ENCODE measurements at regions not wholly inside any gene's neighbourhood (a gene's known extent, or its start where the extent isn't known, plus 50 kb on each side); places are given as distances from the start of the nearest gene placed in this dataset.

DNA sequence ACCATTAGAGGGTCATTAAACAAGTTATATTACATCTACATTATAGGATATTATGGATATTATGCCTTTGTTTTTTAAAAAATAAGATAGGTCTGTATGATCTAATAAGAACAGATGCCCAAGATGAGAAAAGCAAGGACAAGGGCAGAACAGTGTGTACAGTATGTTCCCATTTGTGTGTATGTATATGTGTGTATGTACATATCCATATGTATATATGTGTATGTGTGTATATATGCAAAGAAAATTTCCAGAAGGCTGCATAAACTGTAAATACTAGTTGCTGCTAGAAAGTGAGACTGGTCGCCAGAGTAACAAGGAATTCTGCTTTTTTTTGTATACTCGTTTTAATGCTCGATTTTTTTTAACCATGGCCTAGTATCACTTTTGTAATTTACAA is 58.1 kb upstream of the GLIS3 start:
- CTCF ChIA-PET = no interaction called here
- no peaks in the 10 kb centered on the region for H3K36me3 Mint-ChIP-seq (ENCODE audit: insufficient read depth, unreplicated experiment)
- BruUV-seq (replicated peaks) = no TSS peak

DNA sequence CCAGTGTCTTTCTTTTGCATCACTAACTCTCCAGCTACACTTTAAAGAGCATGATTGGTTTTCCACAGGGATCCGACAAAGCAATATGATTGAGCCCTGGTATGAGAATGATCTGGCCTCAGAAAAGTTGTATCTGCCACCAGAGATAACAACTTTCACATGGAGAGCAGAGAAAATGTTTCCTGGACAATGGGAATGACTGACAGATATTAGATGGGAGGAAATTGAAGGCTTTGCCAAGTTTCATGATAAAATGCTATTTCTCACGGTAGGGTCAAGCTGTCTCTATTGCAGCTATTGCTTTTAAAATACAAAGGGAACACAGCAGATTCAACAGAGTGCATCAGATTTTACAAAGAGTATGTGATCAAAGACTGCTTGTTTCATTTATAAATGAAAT is 56.4 kb upstream of the GLIS3 start:
- no peaks in the 10 kb centered on the region for H3K4me1 Mint-ChIP-seq (ENCODE audit: low read depth, unreplicated experiment)
- no TSS peak for BruUV-seq (replicated peaks)
- H3K27me3 ChIP-seq (replicated peaks; ENCODE audit: control insufficient read depth, insufficient read depth, low read length) = no peaks in the 10 kb centered on the region
- no peaks in the 10 kb centered on the region for H3K9me3 Mint-ChIP-seq (ENCODE audit: unreplicated experiment)
- no peak overlapping the region for H3K27ac Mint-ChIP-seq (ENCODE audit: unreplicated experiment)
- intact Hi-C loops (cut with micrococcal nuclease; ENCODE audit: unreplicated experiment) = no loop called here
- ChIA-PET CTCF (no interaction called here), POLR2A (no interaction called here)
- no peaks in the 10 kb centered on the region for H3K36me3 Mint-ChIP-seq (ENCODE audit: insufficient read depth, unreplicated experiment)
- no peaks in the 10 kb centered on the region for H3K9me3 ChIP-seq
- no peak overlapping the region for H3K4me3 Mint-ChIP-seq (ENCODE audit: unreplicated experiment)
- TF ChIP-seq, protein P1, sequence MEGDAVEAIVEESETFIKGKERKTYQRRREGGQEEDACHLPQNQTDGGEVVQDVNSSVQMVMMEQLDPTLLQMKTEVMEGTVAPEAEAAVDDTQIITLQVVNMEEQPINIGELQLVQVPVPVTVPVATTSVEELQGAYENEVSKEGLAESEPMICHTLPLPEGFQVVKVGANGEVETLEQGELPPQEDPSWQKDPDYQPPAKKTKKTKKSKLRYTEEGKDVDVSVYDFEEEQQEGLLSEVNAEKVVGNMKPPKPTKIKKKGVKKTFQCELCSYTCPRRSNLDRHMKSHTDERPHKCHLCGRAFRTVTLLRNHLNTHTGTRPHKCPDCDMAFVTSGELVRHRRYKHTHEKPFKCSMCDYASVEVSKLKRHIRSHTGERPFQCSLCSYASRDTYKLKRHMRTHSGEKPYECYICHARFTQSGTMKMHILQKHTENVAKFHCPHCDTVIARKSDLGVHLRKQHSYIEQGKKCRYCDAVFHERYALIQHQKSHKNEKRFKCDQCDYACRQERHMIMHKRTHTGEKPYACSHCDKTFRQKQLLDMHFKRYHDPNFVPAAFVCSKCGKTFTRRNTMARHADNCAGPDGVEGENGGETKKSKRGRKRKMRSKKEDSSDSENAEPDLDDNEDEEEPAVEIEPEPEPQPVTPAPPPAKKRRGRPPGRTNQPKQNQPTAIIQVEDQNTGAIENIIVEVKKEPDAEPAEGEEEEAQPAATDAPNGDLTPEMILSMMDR (IDR thresholded peaks at IDR 0.05; ENCODE audit: insufficient read depth in 1 of 2, low read depth in 1 of 2, low read length in 1 of 2, severe bottlenecking in 1 of 2, unreplicated experiment in 1 of 2) = no peak
- H3K27me3 Mint-ChIP-seq (ENCODE audit: insufficient read depth, unreplicated experiment) = no peaks in the 10 kb centered on the region
- no peaks in the 10 kb centered on the region for H3K4me1 ChIP-seq
- DNase-seq = no peak
- H3K36me3 ChIP-seq (ENCODE audit: control insufficient read depth, insufficient read depth, low read length) = no peaks in the 10 kb centered on the region
- no peak overlapping the region for H3K4me3 ChIP-seq (ENCODE audit: low read depth, low read length)

More for the DNA sequence above, 58.1 kb upstream of the GLIS3 start:
- Mint-ChIP-seq H3K9me3 (ENCODE audit: unreplicated experiment) (no peaks in the 10 kb centered on the region), H3K27me3 (ENCODE audit: insufficient read depth, unreplicated experiment) (no peaks in the 10 kb centered on the region), H3K4me3 (ENCODE audit: unreplicated experiment) (no peak overlapping the region), H3K4me1 (ENCODE audit: low read depth, unreplicated experiment) (no peaks in the 10 kb centered on the region), H3K27ac (ENCODE audit: unreplicated experiment) (no peak overlapping the region)
- Histone ChIP-seq H3K4me3 (ENCODE audit: low read depth, low read length) (no peak overlapping the region), H3K9me3 (no peaks in the 10 kb centered on the region), H3K4me1 (no peaks in the 10 kb centered on the region), H3K27me3 (replicated peaks; ENCODE audit: control insufficient read depth, insufficient read depth, low read length) (no peaks in the 10 kb centered on the region), H3K36me3 (ENCODE audit: control insufficient read depth, insufficient read depth, low read length) (no peaks in the 10 kb centered on the region)
- intact Hi-C loops (cut with micrococcal nuclease; ENCODE audit: unreplicated experiment) = no loop called here
- no peak for DNase-seq
- POLR2A ChIA-PET = no interaction called here
- TF ChIP-seq, protein P1 (IDR thresholded peaks at IDR 0.05; ENCODE audit: insufficient read depth in 1 of 2, low read depth in 1 of 2, low read length in 1 of 2, severe bottlenecking in 1 of 2, unreplicated experiment in 1 of 2) = no peak

DNA sequence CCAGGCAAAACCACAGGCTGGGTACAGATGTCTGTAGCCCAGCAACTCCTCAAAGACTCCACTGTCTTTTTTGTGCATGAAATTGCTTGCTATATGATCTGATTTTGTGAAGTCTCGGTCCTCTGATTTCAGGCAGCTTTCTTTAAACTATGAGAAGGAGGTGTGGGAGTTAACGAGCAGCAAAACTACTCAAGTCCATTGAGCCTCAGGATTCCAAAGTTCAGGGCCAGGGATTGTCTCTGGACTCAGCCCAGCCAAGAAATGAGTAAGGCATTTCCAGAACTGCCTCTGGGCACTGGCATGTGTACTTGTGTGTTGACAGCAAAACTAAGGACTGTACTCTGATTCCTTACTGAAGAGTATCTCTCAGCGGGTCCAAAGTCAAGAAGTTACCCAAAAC is 53.4 kb upstream of the GLIS3 start:
- intact Hi-C loops (cut with micrococcal nuclease; ENCODE audit: unreplicated experiment) = no loop called here
- no peak for DNase-seq

More for the DNA sequence above, 53.4 kb upstream of the GLIS3 start:
- TF ChIP-seq, protein P1 (IDR thresholded peaks at IDR 0.05; ENCODE audit: insufficient read depth in 1 of 2, low read depth in 1 of 2, low read length in 1 of 2, severe bottlenecking in 1 of 2, unreplicated experiment in 1 of 2) = no peak
- H3K4me3 Mint-ChIP-seq (ENCODE audit: unreplicated experiment) = no peak overlapping the region
- Histone ChIP-seq H3K4me1 (no peaks in the 10 kb centered on the region), H3K27me3 (replicated peaks; ENCODE audit: control insufficient read depth, insufficient read depth, low read length) (no peaks in the 10 kb centered on the region), H3K36me3 (ENCODE audit: control insufficient read depth, insufficient read depth, low read length) (no peaks in the 10 kb centered on the region), H3K4me3 (ENCODE audit: low read depth, low read length) (no peak overlapping the region), H3K9me3 (no peaks in the 10 kb centered on the region)
- no peak overlapping the region for H3K27ac Mint-ChIP-seq (ENCODE audit: unreplicated experiment)
- H3K27me3 Mint-ChIP-seq (ENCODE audit: insufficient read depth, unreplicated experiment) = no peaks in the 10 kb centered on the region
- H3K9me3 Mint-ChIP-seq (ENCODE audit: unreplicated experiment) = no peaks in the 10 kb centered on the region
- no peaks in the 10 kb centered on the region for H3K36me3 Mint-ChIP-seq (ENCODE audit: insufficient read depth, unreplicated experiment)
- no peaks in the 10 kb centered on the region for H3K4me1 Mint-ChIP-seq (ENCODE audit: low read depth, unreplicated experiment)
- CTCF ChIA-PET = interaction anchor here (0.6 kb wide), 1 partner anchor 355 kb away, joined by 4 read pairs; no protein-coding TSS in a partner anchor
- BruUV-seq (replicated peaks) = no TSS peak
- POLR2A ChIA-PET = no interaction called here

All from Caco-2 (cell line).